Fibroblast of pulmonary artery (primary cell): ENCODE measurements at regions not wholly inside any gene's neighbourhood (a gene's known extent, or its start where the extent isn't known, plus 50 kb on each side); places are given as distances from the start of the nearest gene placed in this dataset.
A peak's percentile ranks its signal among the peaks of the same experiment; 100 is the strongest.

Experiments
- DNase-seq: peaks from one replicate; pipeline ENCODE4 v3.0.0-alpha.2; 2010; ENCODE audit warnings: low read depth
- H3K4me3 ChIP-seq: replicated peaks from 2 replicates; pipeline ENCODE4 v1.5.1; 2011; ENCODE audit warnings: low read depth, mild to moderate bottlenecking, control low read depth, low read length, moderate library complexity
- TF ChIP-seq, protein P1 (sequence below): IDR thresholded peaks from 2 replicates; pipeline ENCODE4 v1.5.1; 2011; ENCODE audit warnings: mild to moderate bottlenecking, control low read depth, low read length, inconsistent platforms; ENCODE audit errors: missing control alignments

GRCh38 chr13:62682788-62683187 is 1267.1 kb upstream of the PCDH20 start:
- no peak for DNase-seq
- no peak overlapping the region for H3K4me3 ChIP-seq
- TF ChIP-seq, protein P1, sequence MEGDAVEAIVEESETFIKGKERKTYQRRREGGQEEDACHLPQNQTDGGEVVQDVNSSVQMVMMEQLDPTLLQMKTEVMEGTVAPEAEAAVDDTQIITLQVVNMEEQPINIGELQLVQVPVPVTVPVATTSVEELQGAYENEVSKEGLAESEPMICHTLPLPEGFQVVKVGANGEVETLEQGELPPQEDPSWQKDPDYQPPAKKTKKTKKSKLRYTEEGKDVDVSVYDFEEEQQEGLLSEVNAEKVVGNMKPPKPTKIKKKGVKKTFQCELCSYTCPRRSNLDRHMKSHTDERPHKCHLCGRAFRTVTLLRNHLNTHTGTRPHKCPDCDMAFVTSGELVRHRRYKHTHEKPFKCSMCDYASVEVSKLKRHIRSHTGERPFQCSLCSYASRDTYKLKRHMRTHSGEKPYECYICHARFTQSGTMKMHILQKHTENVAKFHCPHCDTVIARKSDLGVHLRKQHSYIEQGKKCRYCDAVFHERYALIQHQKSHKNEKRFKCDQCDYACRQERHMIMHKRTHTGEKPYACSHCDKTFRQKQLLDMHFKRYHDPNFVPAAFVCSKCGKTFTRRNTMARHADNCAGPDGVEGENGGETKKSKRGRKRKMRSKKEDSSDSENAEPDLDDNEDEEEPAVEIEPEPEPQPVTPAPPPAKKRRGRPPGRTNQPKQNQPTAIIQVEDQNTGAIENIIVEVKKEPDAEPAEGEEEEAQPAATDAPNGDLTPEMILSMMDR = no peak

DNA sequence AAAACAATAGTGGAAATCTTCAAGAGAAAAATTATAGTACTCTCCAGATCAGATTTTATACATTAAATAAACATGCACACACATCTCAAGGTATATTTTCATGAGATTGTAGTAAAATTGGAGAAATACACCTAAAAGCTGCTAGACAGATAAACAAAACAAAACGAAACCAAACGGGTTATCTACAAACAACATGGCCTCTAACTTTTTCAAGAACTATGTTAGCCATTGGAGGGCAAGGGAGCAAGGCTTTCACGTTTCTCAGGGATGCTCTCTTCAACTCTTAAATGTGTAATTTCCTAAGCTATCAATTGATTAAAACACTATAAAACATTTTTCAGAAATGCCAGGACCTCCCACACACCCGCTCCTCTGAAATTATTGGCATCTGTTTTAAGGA is 1262.4 kb upstream of the PCDH20 start:
- TF ChIP-seq, protein P1 = no peak
- no peak overlapping the region for H3K4me3 ChIP-seq

DNA sequence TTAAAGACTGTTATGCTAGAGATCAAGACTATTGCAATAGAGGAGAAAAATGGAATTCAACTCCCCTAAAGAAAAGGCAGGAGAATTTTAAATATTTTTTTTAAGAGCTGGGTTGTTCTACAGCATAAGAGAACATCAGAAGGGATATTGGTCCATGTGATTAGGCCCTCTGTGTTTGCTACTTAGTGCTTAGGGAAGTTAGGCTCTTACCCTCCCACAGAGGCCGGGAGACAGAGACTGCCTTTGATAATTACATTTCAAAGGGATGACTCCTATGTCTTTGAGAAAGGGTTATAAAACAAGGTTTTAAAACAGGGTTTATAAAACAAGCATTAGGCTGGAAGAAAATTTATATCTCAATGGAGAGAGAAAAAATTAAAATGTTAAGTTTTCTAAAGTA is 1248.1 kb upstream of the PCDH20 start:
- H3K4me3 ChIP-seq = no peak overlapping the region
- TF ChIP-seq, protein P1 = no peak
- no peak for DNase-seq

More for the DNA sequence above, 1262.4 kb upstream of the PCDH20 start:
- DNase-seq = no peak

DNA sequence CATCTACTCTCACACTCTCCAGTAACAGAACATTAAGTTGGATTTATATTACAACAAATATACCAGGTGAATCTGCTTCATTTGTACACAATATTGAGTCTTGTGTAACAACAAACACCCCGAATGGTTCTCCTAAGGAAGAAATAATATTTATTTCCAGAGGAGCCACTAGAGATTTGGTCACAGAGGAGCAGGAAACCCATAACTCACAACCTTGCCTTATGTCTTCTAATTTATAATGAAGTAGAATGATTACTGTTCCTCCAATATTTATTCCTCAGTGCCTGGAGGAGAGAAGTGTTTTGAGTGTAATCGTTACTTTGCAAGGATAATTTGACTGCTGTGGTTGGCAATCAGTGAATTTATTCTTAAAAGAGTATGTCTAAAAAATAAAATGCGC is 1243.7 kb upstream of the PCDH20 start:
- no peak overlapping the region for H3K4me3 ChIP-seq
- DNase-seq = no peak
- TF ChIP-seq, protein P1 = no peak

DNA sequence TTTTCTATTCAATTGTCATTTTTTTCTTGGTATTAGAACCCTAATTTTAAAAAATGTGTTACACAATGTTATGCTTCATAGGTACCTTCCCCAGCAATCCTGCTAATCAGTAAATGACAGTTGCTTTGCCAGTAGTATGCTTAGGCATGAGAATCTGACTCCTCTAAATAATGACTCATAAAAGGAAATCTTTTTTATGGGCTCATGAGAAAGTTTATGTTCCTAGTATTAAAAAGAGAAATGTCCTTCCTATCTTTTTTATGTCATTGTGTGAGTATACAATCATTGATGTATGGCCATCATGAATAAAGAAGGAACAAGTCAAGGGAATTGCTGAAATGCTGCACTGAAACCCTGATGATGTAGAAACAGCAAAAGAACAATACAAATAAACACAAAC is 1237.7 kb upstream of the PCDH20 start:
- DNase-seq = no peak
- TF ChIP-seq, protein P1 = no peak
- H3K4me3 ChIP-seq = no peak overlapping the region

- TF ChIP-seq, protein P1 = no peak
- no peak for DNase-seq
- H3K4me3 ChIP-seq = no peak overlapping the region
Observed at GRCh38 chr13:62643799-62644524, 1228.3 kb upstream of the PCDH20 start.

- DNase-seq = peak; percentile 8
- TF ChIP-seq, protein P1 = no peak
Observed at GRCh38 chr13:62643007-62643483, 1227.4 kb upstream of the PCDH20 start.

More at GRCh38 chr13:62643007-62643483, 1227.4 kb upstream of the PCDH20 start:
- no peak overlapping the region for H3K4me3 ChIP-seq
